ENCODE measurements at regions not wholly inside any gene's neighbourhood (a gene's known extent, or its start where the extent isn't known, plus 50 kb on each side); places are given as distances from the start of the nearest gene placed in this dataset.

GRCh38 chr21:43303275-43304178 lies 123.4 kb downstream of the SIK1 start:
- DNase-seq (ENCODE audit: low read depth, low spot score): no peak

- DNase-seq (ENCODE audit: low read depth, low spot score): no peak
Measured at GRCh38 chr21:43302769-43303168, 124.2 kb downstream of the SIK1 start.

GRCh38 chr21:43302062-43302700 lies 124.8 kb downstream of the SIK1 start:
- no peak for DNase-seq (ENCODE audit: low read depth, low spot score)

- no peak for DNase-seq (ENCODE audit: low read depth, low spot score)
Measured at GRCh38 chr21:43301409-43302061, 125.4 kb downstream of the SIK1 start.

- no peak for DNase-seq (ENCODE audit: low read depth, low spot score)
Measured at GRCh38 chr21:43300496-43301408, 126.2 kb downstream of the SIK1 start.

GRCh38 chr21:43299441-43300277 lies 127.3 kb downstream of the SIK1 start:
- DNase-seq (ENCODE audit: low read depth, low spot score): no peak

GRCh38 chr21:43298546-43299440 lies 128.1 kb downstream of the SIK1 start:
- DNase-seq (ENCODE audit: low read depth, low spot score): no peak

- no peak for DNase-seq (ENCODE audit: low read depth, low spot score)
Measured at GRCh38 chr21:43297989-43298388, 128.9 kb downstream of the SIK1 start.

- no peak for DNase-seq (ENCODE audit: low read depth, low spot score)
Measured at GRCh38 chr21:43297391-43297981, 128.7 kb downstream of the CRYAA start.

- DNase-seq (ENCODE audit: low read depth, low spot score): no peak
Measured at GRCh38 chr21:43295066-43295958, 126.5 kb downstream of the CRYAA start.

- DNase-seq (ENCODE audit: low read depth, low spot score): no peak
Measured at GRCh38 chr21:43294194-43294902, 125.5 kb downstream of the CRYAA start.

GRCh38 chr21:43292866-43293142 lies 124.0 kb downstream of the CRYAA start:
- no peak for DNase-seq (ENCODE audit: low read depth, low spot score)

- DNase-seq (ENCODE audit: low read depth, low spot score): no peak
Measured at GRCh38 chr21:43292041-43292865, 123.4 kb downstream of the CRYAA start.

GRCh38 chr21:43291347-43291950 lies 122.6 kb downstream of the CRYAA start:
- no peak for DNase-seq (ENCODE audit: low read depth, low spot score)

- no peak for DNase-seq (ENCODE audit: low read depth, low spot score)
Measured at GRCh38 chr21:43290421-43291346, 121.9 kb downstream of the CRYAA start.
